ENCODE measurements at regions not wholly inside any gene's neighbourhood (a gene's known extent, or its start where the extent isn't known, plus 50 kb on each side); places are given as distances from the start of the nearest gene placed in this dataset.

GRCh38 chr21:14864211-14865021, 200.4 kb downstream of the NRIP1 start:
- TF ChIP-seq JUND (IDR thresholded peaks at IDR 0.05; ENCODE audit: low read depth): no peak
- DNase-seq (ENCODE audit: low read depth in 1 of 2, low spot score in 1 of 2): peak in 1 of 2 experiments; percentile 83
- in situ Hi-C loops (cut with HindIII; ENCODE audit: low pct_unique_long_range_greater_than_20kb, low sequenced_read_pairs): no loop called here

- DNase-seq (ENCODE audit: low read depth in 1 of 2, low spot score in 1 of 2): no peak
- in situ Hi-C loops (cut with HindIII; ENCODE audit: low pct_unique_long_range_greater_than_20kb, low sequenced_read_pairs): no loop called here
- TF ChIP-seq JUND (IDR thresholded peaks at IDR 0.05; ENCODE audit: low read depth): no peak
These were observed 201.0 kb downstream of the NRIP1 start for GRCh38 chr21:14863745-14864210.

GRCh38 chr21:14862794-14863720, 201.7 kb downstream of the NRIP1 start:
- DNase-seq (ENCODE audit: low read depth in 1 of 2, low spot score in 1 of 2): peak in 1 of 2 experiments; percentile 83
- in situ Hi-C loops (cut with HindIII; ENCODE audit: low pct_unique_long_range_greater_than_20kb, low sequenced_read_pairs): no loop called here
- TF ChIP-seq JUND (IDR thresholded peaks at IDR 0.05; ENCODE audit: low read depth): no peak; the same call in 1 of the 2 replicates

- DNase-seq (ENCODE audit: low read depth in 1 of 2, low spot score in 1 of 2): no peak
- in situ Hi-C loops (cut with HindIII; ENCODE audit: low pct_unique_long_range_greater_than_20kb, low sequenced_read_pairs): no loop called here
These were observed 206.5 kb downstream of the NRIP1 start for GRCh38 chr21:14858311-14858710.

GRCh38 chr21:14857529-14857928, 207.3 kb downstream of the NRIP1 start:
- in situ Hi-C loops (cut with HindIII; ENCODE audit: low pct_unique_long_range_greater_than_20kb, low sequenced_read_pairs): no loop called here
- DNase-seq (ENCODE audit: low read depth in 1 of 2, low spot score in 1 of 2): no peak
- no peak for TF ChIP-seq JUND (IDR thresholded peaks at IDR 0.05; ENCODE audit: low read depth)

More at GRCh38 chr21:14858311-14858710, 206.5 kb downstream of the NRIP1 start:
- no peak for TF ChIP-seq JUND (IDR thresholded peaks at IDR 0.05; ENCODE audit: low read depth)

GRCh38 chr21:14850394-14850793, 214.4 kb downstream of the NRIP1 start:
- no peak for TF ChIP-seq JUND (IDR thresholded peaks at IDR 0.05; ENCODE audit: low read depth)
- in situ Hi-C loops (cut with HindIII; ENCODE audit: low pct_unique_long_range_greater_than_20kb, low sequenced_read_pairs): no loop called here
- no peak for DNase-seq (ENCODE audit: low read depth in 1 of 2, low spot score in 1 of 2)

GRCh38 chr21:14846621-14847020, 218.2 kb downstream of the NRIP1 start:
- in situ Hi-C loops (cut with HindIII; ENCODE audit: low pct_unique_long_range_greater_than_20kb, low sequenced_read_pairs): no loop called here
- TF ChIP-seq JUND (IDR thresholded peaks at IDR 0.05; ENCODE audit: low read depth): no peak
- no peak for DNase-seq (ENCODE audit: low read depth in 1 of 2, low spot score in 1 of 2)

- in situ Hi-C loops (cut with HindIII; ENCODE audit: low pct_unique_long_range_greater_than_20kb, low sequenced_read_pairs): no loop called here
- DNase-seq (ENCODE audit: low read depth in 1 of 2, low spot score in 1 of 2): no peak
- no peak for TF ChIP-seq JUND (IDR thresholded peaks at IDR 0.05; ENCODE audit: low read depth)
These were observed 220.8 kb downstream of the NRIP1 start for GRCh38 chr21:14844001-14844400.

GRCh38 chr21:14842601-14843000, 222.2 kb downstream of the NRIP1 start:
- TF ChIP-seq JUND (IDR thresholded peaks at IDR 0.05; ENCODE audit: low read depth): no peak
- DNase-seq (ENCODE audit: low read depth in 1 of 2, low spot score in 1 of 2): peak; percentile 22 to 56
- in situ Hi-C loops (cut with HindIII; ENCODE audit: low pct_unique_long_range_greater_than_20kb, low sequenced_read_pairs): no loop called here

- DNase-seq (ENCODE audit: low read depth in 1 of 2, low spot score in 1 of 2): no peak
- no peak for TF ChIP-seq JUND (IDR thresholded peaks at IDR 0.05; ENCODE audit: low read depth)
- in situ Hi-C loops (cut with HindIII; ENCODE audit: low pct_unique_long_range_greater_than_20kb, low sequenced_read_pairs): no loop called here
These were observed 223.0 kb downstream of the NRIP1 start for GRCh38 chr21:14841511-14842472.

GRCh38 chr21:14838400-14838799, 226.4 kb downstream of the NRIP1 start:
- TF ChIP-seq JUND (IDR thresholded peaks at IDR 0.05; ENCODE audit: low read depth): no peak
- no peak for DNase-seq (ENCODE audit: low read depth in 1 of 2, low spot score in 1 of 2)
- in situ Hi-C loops (cut with HindIII; ENCODE audit: low pct_unique_long_range_greater_than_20kb, low sequenced_read_pairs): no loop called here

GRCh38 chr21:14836950-14837349, 227.8 kb downstream of the NRIP1 start:
- no peak for DNase-seq (ENCODE audit: low read depth in 1 of 2, low spot score in 1 of 2)
- in situ Hi-C loops (cut with HindIII; ENCODE audit: low pct_unique_long_range_greater_than_20kb, low sequenced_read_pairs): no loop called here
- TF ChIP-seq JUND (IDR thresholded peaks at IDR 0.05; ENCODE audit: low read depth): no peak
